ENCODE measurements at regions not wholly inside any gene's neighbourhood (a gene's known extent, or its start where the extent isn't known, plus 50 kb on each side); places are given as distances from the start of the nearest gene placed in this dataset.

DNA sequence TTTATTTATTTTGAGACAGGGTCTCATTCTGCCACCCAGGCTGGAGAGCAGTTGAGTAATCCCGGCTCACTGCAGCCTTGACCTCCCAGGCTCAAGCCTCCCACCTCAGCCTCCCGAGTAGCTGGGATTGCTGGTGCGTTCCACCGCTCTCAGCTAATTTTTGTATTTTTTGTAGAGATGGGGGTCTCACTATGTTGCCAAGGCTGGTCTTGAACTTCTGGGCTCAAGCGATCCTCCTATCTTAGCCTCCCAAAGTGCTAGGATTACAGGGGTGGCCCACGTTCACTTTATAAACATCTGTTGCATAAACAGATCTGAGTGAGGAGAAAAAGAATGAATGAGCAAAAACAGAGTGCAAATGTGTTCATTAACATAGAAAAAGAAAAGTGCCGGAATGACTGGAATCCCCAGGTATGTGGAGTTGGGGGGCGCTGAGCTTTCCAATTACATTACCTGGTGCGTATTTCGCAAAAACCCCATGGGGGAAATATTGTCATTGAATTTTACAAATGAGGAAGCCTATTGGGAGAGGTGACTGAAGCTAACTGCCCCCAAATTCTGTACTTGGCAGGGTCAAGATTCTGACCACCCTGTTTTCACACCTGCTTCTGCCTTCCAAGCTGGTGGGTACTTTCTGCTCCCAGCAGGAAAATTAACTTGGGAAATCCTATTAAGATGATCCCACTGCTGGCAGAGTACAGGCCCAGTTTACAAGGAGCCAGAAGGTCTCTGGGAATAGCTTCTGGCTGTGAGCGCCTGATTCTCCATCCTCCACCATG is 207.7 kb upstream of the JARID2 start:
- Histone ChIP-seq H3K27me3 (ENCODE audit: control insufficient read depth in 1 of 2, insufficient read depth in 2 of 2, low read length in 2 of 2) (no peaks in the 10 kb centered on the region), H3K4me1 (ENCODE audit: control insufficient read depth in 1 of 2, insufficient read depth in 2 of 2, low read length in 2 of 2) (peaks cover 18 to 23% of the 10 kb centered on the region in 2 donors), H3K27ac (ENCODE audit: low read depth, low read length) (no peak overlapping the region), H3K9ac (ENCODE audit: low read depth in 1 of 2, low read length in 2 of 2) (no peak overlapping the region), H3K4me3 (ENCODE audit: low read depth in 1 of 2, low read length in 2 of 2) (no peak overlapping the region), H3K9me3 (ENCODE audit: control insufficient read depth in 1 of 2, low read length in 2 of 2) (no peaks in the 10 kb centered on the region), H3K36me3 (ENCODE audit: control insufficient read depth in 1 of 2, insufficient read depth in 2 of 2, low read length in 2 of 2) (no peaks in the 10 kb centered on the region)

DNA sequence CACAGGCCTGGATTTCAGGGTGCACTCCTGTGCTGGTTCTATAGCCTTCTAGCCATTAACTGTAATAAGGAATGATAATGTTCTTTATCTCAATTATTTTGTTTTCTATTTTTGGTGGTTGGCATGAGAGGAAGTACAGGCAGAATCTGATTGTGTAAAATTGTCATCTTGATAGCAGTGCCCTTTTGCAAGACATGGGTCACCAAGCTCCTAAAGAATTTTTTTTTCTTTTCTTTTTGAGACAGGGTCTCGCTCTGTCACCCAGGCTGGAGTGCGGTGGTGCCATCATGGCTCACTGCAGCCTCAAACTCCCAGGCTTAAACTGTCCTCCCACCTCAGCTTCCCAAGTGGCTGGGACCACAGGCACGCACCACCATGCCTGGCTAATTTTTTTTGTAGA is 206.7 kb upstream of the JARID2 start:
- Histone ChIP-seq H3K9ac (ENCODE audit: low read depth in 1 of 2, low read length in 2 of 2) (no peak overlapping the region), H3K27ac (ENCODE audit: low read depth, low read length) (no peak overlapping the region), H3K36me3 (ENCODE audit: control insufficient read depth in 1 of 2, insufficient read depth in 2 of 2, low read length in 2 of 2) (no peaks in the 10 kb centered on the region), H3K4me1 (ENCODE audit: control insufficient read depth in 1 of 2, insufficient read depth in 2 of 2, low read length in 2 of 2) (peaks cover 18 to 23% of the 10 kb centered on the region in 2 donors), H3K9me3 (ENCODE audit: control insufficient read depth in 1 of 2, low read length in 2 of 2) (no peaks in the 10 kb centered on the region), H3K27me3 (ENCODE audit: control insufficient read depth in 1 of 2, insufficient read depth in 2 of 2, low read length in 2 of 2) (no peaks in the 10 kb centered on the region), H3K4me3 (ENCODE audit: low read depth in 1 of 2, low read length in 2 of 2) (no peak overlapping the region)

DNA sequence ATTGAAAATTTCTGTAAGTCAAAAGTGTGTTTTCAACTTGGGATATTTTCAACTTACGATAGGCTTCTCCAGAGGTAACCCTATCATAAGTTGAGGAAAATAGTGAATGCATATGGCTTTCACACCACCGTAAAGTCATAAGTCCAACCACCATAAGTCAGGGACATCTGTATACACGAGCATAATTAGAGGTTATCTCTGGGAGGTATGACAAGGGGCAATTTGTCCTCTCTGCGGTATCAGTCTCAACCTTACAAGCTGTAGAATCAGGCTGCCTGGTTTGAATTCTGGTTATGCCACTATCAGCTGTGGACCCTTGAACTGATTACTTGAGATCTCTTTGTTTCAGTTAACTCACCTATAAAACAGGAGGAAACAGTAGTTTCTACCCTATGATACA is 202.9 kb upstream of the JARID2 start:
- Histone ChIP-seq H3K27me3 (ENCODE audit: control insufficient read depth in 1 of 2, insufficient read depth in 2 of 2, low read length in 2 of 2) (no peaks in the 10 kb centered on the region), H3K4me1 (ENCODE audit: control insufficient read depth in 1 of 2, insufficient read depth in 2 of 2, low read length in 2 of 2) (peaks cover 8 to 14% of the 10 kb centered on the region in 2 donors), H3K36me3 (ENCODE audit: control insufficient read depth in 1 of 2, insufficient read depth in 2 of 2, low read length in 2 of 2) (no peaks in the 10 kb centered on the region), H3K27ac (ENCODE audit: low read depth, low read length) (no peak overlapping the region), H3K9me3 (ENCODE audit: control insufficient read depth in 1 of 2, low read length in 2 of 2) (no peaks in the 10 kb centered on the region), H3K9ac (ENCODE audit: low read depth in 1 of 2, low read length in 2 of 2) (no peak overlapping the region), H3K4me3 (ENCODE audit: low read depth in 1 of 2, low read length in 2 of 2) (no peak overlapping the region)

DNA sequence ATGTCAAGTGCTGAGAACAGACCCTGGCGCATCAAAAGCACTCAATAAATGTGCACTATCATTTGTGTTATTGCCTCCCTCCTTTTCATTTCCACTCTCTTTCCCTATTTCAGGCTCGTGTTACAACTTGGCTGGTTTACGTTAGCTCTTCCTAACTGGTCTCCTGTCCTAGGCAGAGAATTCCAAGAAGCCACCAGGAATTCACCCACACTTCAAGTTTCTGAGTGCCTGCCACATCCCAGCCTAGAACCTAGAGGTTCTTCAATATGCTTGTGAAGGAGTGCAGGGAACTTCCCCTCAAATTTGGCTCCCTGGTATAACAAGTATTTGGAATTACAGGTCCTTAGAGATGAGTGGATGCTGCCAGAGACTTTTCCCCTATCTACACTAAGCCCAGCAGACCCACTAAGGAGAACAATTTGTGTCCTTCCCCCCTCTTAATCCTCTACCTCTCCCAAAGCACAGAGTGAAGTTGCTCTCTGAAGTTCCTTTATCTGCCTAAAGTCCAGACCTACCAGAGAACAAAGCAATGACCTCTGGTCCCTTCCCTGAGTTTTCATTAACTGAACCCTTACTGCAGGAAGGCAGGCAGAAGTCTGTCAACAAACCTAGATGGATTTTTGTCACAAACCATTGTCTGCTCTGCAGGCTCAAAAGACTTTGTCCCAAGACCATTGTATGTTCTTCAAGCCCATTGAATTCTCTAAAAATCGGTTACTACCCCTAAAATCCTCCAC is 201.6 kb upstream of the JARID2 start:
- Histone ChIP-seq H3K4me3 (ENCODE audit: low read depth in 1 of 2, low read length in 2 of 2) (no peak overlapping the region), H3K9ac (ENCODE audit: low read depth in 1 of 2, low read length in 2 of 2) (no peak overlapping the region), H3K9me3 (ENCODE audit: control insufficient read depth in 1 of 2, low read length in 2 of 2) (no peaks in the 10 kb centered on the region), H3K4me1 (ENCODE audit: control insufficient read depth in 1 of 2, insufficient read depth in 2 of 2, low read length in 2 of 2) (peaks cover under 1 to 4% of the 10 kb centered on the region in 2 donors), H3K27me3 (ENCODE audit: control insufficient read depth in 1 of 2, insufficient read depth in 2 of 2, low read length in 2 of 2) (no peaks in the 10 kb centered on the region), H3K36me3 (ENCODE audit: control insufficient read depth in 1 of 2, insufficient read depth in 2 of 2, low read length in 2 of 2) (no peaks in the 10 kb centered on the region), H3K27ac (ENCODE audit: low read depth, low read length) (no peak overlapping the region)

- H3K4me1 ChIP-seq (ENCODE audit: control insufficient read depth in 1 of 2, insufficient read depth in 2 of 2, low read length in 2 of 2): no peaks in the 10 kb centered on the region
- no peak overlapping the region for H3K27ac ChIP-seq (ENCODE audit: low read depth, low read length)
- H3K27me3 ChIP-seq (ENCODE audit: control insufficient read depth in 1 of 2, insufficient read depth in 2 of 2, low read length in 2 of 2): no peaks in the 10 kb centered on the region
- no peak overlapping the region for H3K4me3 ChIP-seq (ENCODE audit: low read depth in 1 of 2, low read length in 2 of 2)
- no peaks in the 10 kb centered on the region for H3K9me3 ChIP-seq (ENCODE audit: control insufficient read depth in 1 of 2, low read length in 2 of 2)
- H3K9ac ChIP-seq (ENCODE audit: low read depth in 1 of 2, low read length in 2 of 2): no peak overlapping the region
- H3K36me3 ChIP-seq (ENCODE audit: control insufficient read depth in 1 of 2, insufficient read depth in 2 of 2, low read length in 2 of 2): no peaks in the 10 kb centered on the region
These were observed 200.9 kb upstream of the JARID2 start for GRCh38 chr6:15044948-15045347.

DNA sequence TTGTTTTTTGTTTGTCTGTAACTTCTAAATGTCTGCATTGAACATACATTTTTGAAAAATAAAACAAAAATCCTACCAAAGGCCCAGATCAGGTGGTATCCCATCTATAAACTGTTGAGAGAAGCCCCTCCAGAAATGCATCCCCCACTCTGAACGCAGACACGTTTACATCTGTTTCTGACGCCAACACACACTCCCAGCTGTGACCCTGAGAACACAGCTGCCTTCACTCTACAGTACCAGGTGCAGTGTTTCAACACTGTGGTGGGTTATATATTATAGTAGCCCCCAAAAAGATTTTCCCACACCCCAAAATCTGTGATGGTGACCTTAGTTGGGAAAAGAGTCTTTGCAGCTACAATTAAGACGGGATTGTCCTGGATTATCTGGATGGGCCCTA is 199.1 kb upstream of the JARID2 start:
- H3K27me3 ChIP-seq (ENCODE audit: control insufficient read depth in 1 of 2, insufficient read depth in 2 of 2, low read length in 2 of 2): no peaks in the 10 kb centered on the region
- no peak overlapping the region for H3K9ac ChIP-seq (ENCODE audit: low read depth in 1 of 2, low read length in 2 of 2)
- H3K9me3 ChIP-seq (ENCODE audit: control insufficient read depth in 1 of 2, low read length in 2 of 2): no peaks in the 10 kb centered on the region
- H3K4me3 ChIP-seq (ENCODE audit: low read depth in 1 of 2, low read length in 2 of 2): no peak overlapping the region
- no peak overlapping the region for H3K27ac ChIP-seq (ENCODE audit: low read depth, low read length)
- H3K4me1 ChIP-seq (ENCODE audit: control insufficient read depth in 1 of 2, insufficient read depth in 2 of 2, low read length in 2 of 2): no peaks in the 10 kb centered on the region
- no peaks in the 10 kb centered on the region for H3K36me3 ChIP-seq (ENCODE audit: control insufficient read depth in 1 of 2, insufficient read depth in 2 of 2, low read length in 2 of 2)

GRCh38 chr6:15048367-15048766 is 197.5 kb upstream of the JARID2 start:
- Histone ChIP-seq H3K27ac (ENCODE audit: low read depth, low read length) (no peak overlapping the region), H3K36me3 (ENCODE audit: control insufficient read depth in 1 of 2, insufficient read depth in 2 of 2, low read length in 2 of 2) (no peaks in the 10 kb centered on the region), H3K9me3 (ENCODE audit: control insufficient read depth in 1 of 2, low read length in 2 of 2) (no peaks in the 10 kb centered on the region), H3K9ac (ENCODE audit: low read depth in 1 of 2, low read length in 2 of 2) (no peak overlapping the region), H3K27me3 (ENCODE audit: control insufficient read depth in 1 of 2, insufficient read depth in 2 of 2, low read length in 2 of 2) (no peaks in the 10 kb centered on the region), H3K4me3 (ENCODE audit: low read depth in 1 of 2, low read length in 2 of 2) (no peak overlapping the region), H3K4me1 (ENCODE audit: control insufficient read depth in 1 of 2, insufficient read depth in 2 of 2, low read length in 2 of 2) (no peaks in the 10 kb centered on the region)

DNA sequence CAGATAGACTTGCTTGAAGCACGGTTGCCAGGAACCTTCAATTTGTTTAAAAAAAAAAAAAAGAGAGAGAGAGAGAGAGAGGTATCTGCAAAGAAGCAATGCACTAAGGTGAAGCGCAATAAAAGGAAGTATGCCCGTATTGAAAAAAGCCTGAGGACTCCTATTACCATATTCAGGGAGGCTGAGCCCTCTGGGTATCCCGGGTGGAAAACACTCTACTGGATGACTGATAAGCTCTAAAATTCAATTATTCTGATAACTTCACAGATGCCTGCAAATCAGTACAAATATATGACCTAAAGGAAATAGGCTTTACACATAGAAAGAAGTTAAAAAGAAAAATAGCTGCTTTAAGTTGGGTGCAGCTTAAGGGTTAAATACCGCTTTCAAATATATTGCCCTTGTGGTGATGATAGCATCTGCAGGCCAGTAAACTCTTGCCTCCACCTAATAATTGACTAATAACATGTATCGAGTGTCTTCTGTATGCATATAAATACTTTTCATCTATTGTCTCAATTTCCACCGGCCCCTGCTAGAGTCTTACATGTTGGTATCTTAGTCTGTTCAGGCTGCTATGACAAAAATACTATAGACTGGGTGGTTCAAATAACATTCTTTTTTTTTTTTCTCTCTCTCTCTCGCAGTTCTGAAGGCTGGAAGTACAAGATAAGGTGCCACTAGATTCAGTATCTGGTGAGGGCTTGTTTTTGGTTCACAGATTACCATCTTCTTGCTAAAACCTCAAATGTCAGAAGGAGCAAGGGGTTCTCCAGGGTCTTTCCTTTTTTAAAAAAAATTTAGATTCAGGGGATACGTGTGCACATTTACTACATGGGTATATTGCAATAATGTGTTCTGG is 187.4 kb upstream of the JARID2 start:
- no peaks in the 10 kb centered on the region for H3K4me1 ChIP-seq (ENCODE audit: control insufficient read depth in 1 of 2, insufficient read depth in 2 of 2, low read length in 2 of 2)
- H3K36me3 ChIP-seq (ENCODE audit: control insufficient read depth in 1 of 2, insufficient read depth in 2 of 2, low read length in 2 of 2): no peaks in the 10 kb centered on the region
- H3K4me3 ChIP-seq (ENCODE audit: low read depth in 1 of 2, low read length in 2 of 2): no peak overlapping the region
- H3K9me3 ChIP-seq (ENCODE audit: control insufficient read depth in 1 of 2, low read length in 2 of 2): peaks cover 0 to 5% of the 10 kb centered on the region in 2 donors
- no peak overlapping the region for H3K27ac ChIP-seq (ENCODE audit: low read depth, low read length)
- H3K9ac ChIP-seq (ENCODE audit: low read depth in 1 of 2, low read length in 2 of 2): no peak overlapping the region
- H3K27me3 ChIP-seq (ENCODE audit: control insufficient read depth in 1 of 2, insufficient read depth in 2 of 2, low read length in 2 of 2): no peaks in the 10 kb centered on the region

GRCh38 chr6:15061180-15061641 is 184.7 kb upstream of the JARID2 start:
- no peak overlapping the region for H3K9ac ChIP-seq (ENCODE audit: low read depth in 1 of 2, low read length in 2 of 2)
- H3K36me3 ChIP-seq (ENCODE audit: control insufficient read depth in 1 of 2, insufficient read depth in 2 of 2, low read length in 2 of 2): no peaks in the 10 kb centered on the region
- no peak overlapping the region for H3K4me3 ChIP-seq (ENCODE audit: low read depth in 1 of 2, low read length in 2 of 2)
- H3K27ac ChIP-seq (ENCODE audit: low read depth, low read length): no peak overlapping the region
- H3K9me3 ChIP-seq (ENCODE audit: control insufficient read depth in 1 of 2, low read length in 2 of 2): peaks cover 0 to 5% of the 10 kb centered on the region in 2 donors
- no peaks in the 10 kb centered on the region for H3K4me1 ChIP-seq (ENCODE audit: control insufficient read depth in 1 of 2, insufficient read depth in 2 of 2, low read length in 2 of 2)
- H3K27me3 ChIP-seq (ENCODE audit: control insufficient read depth in 1 of 2, insufficient read depth in 2 of 2, low read length in 2 of 2): no peaks in the 10 kb centered on the region
